Colonic mucosa (tissue), 4 donors: ENCODE measurements at regions not wholly inside any gene's neighbourhood (a gene's known extent, or its start where the extent isn't known, plus 50 kb on each side); places are given as distances from the start of the nearest gene placed in this dataset.

Experiments used
- DNase-seq: peaks from one replicate; pipeline ENCODE4 v3.0.0-alpha.2; 2020
- H3K27ac ChIP-seq: fragments of 200-600 bp; one replicate; pipeline ENCODE4 v1.8.0; 2021
- H3K27me3 ChIP-seq: fragments of 200-600 bp; one replicate; pipeline ENCODE4 v1.8.0; 2021
- H3K36me3 ChIP-seq: fragments of 200-600 bp; one replicate; pipeline ENCODE4 v1.8.0; 2021
- H3K4me1 ChIP-seq: fragments of 200-600 bp; one replicate; pipeline ENCODE4 v1.8.0; 2021; ENCODE audit warnings: mild to moderate bottlenecking
- H3K4me3 ChIP-seq: fragments of 200-600 bp; one replicate; pipeline ENCODE4 v1.8.0; 2021
- H3K9ac ChIP-seq, 2 donors: one replicate each; pipeline ENCODE4 v1.7.0; 2013; ENCODE audit warnings: control low read depth in 2 of 2, low read depth in 2 of 2, low read length in 2 of 2
- H3K9me3 ChIP-seq: fragments of 200-600 bp; one replicate; pipeline ENCODE4 v1.8.0; 2021
- CTCF ChIP-seq: fragments of 200-600 bp; IDR thresholded peaks from one replicate; pipeline ENCODE4 v1.8.0; 2022; ENCODE audit warnings: antibody characterized with exemption, mild to moderate bottlenecking
- intact Hi-C: fragments of 100-400 bp; cut with DNase I; formaldehyde crosslinking; loops from one replicate; pipeline ENCODE4 v1.14.1; 2022
- donor health status: healthy.
- donor health status: DM: no; HTN: no; CAD: no.
- donor health status: DM: no; HTN: no; CAD: no.

GRCh38 chr1:90572446-90572845 lies 144.7 kb downstream of the BARHL2 start:
- DNase-seq: no peak
- no peaks in the 10 kb centered on the region for H3K27me3 ChIP-seq
- H3K4me3 ChIP-seq: no peak overlapping the region
- no peaks in the 10 kb centered on the region for H3K9me3 ChIP-seq
- no peaks in the 10 kb centered on the region for H3K4me1 ChIP-seq
- no peak overlapping the region for H3K27ac ChIP-seq
- TF ChIP-seq CTCF: no peak
- intact Hi-C loops: no loop called here
- no peaks in the 10 kb centered on the region for H3K36me3 ChIP-seq
- H3K9ac ChIP-seq: no peak overlapping the region

GRCh38 chr1:90568436-90568835 lies 148.7 kb downstream of the BARHL2 start:
- no peaks in the 10 kb centered on the region for H3K27me3 ChIP-seq
- H3K9me3 ChIP-seq: no peaks in the 10 kb centered on the region
- H3K36me3 ChIP-seq: no peaks in the 10 kb centered on the region
- H3K4me3 ChIP-seq: no peak overlapping the region
- no peak for TF ChIP-seq CTCF
- intact Hi-C loops: no loop called here
- no peak overlapping the region for H3K9ac ChIP-seq
- no peaks in the 10 kb centered on the region for H3K4me1 ChIP-seq
- DNase-seq: no peak
- H3K27ac ChIP-seq: no peak overlapping the region

- no peaks in the 10 kb centered on the region for H3K27me3 ChIP-seq
- no peak for DNase-seq
- no peaks in the 10 kb centered on the region for H3K4me1 ChIP-seq
- no peaks in the 10 kb centered on the region for H3K9me3 ChIP-seq
- H3K27ac ChIP-seq: no peak overlapping the region
- no peaks in the 10 kb centered on the region for H3K36me3 ChIP-seq
- H3K9ac ChIP-seq: no peak overlapping the region
- H3K4me3 ChIP-seq: no peak overlapping the region
- intact Hi-C loops: no loop called here
- no peak for TF ChIP-seq CTCF
These were observed 152.9 kb downstream of the BARHL2 start for GRCh38 chr1:90564164-90564563.

- no peaks in the 10 kb centered on the region for H3K27me3 ChIP-seq
- H3K4me3 ChIP-seq: no peak overlapping the region
- no peak overlapping the region for H3K9ac ChIP-seq
- H3K27ac ChIP-seq: no peak overlapping the region
- no peaks in the 10 kb centered on the region for H3K36me3 ChIP-seq
- H3K4me1 ChIP-seq: no peaks in the 10 kb centered on the region
- intact Hi-C loops: no loop called here
- TF ChIP-seq CTCF: no peak
- H3K9me3 ChIP-seq: no peaks in the 10 kb centered on the region
- no peak for DNase-seq
These were observed 154.2 kb downstream of the BARHL2 start for GRCh38 chr1:90562892-90563291.

- no peaks in the 10 kb centered on the region for H3K4me1 ChIP-seq
- TF ChIP-seq CTCF: no peak
- H3K36me3 ChIP-seq: no peaks in the 10 kb centered on the region
- H3K27ac ChIP-seq: no peak overlapping the region
- no peak overlapping the region for H3K9ac ChIP-seq
- no peak overlapping the region for H3K4me3 ChIP-seq
- intact Hi-C loops: no loop called here
- H3K27me3 ChIP-seq: no peaks in the 10 kb centered on the region
- no peaks in the 10 kb centered on the region for H3K9me3 ChIP-seq
- no peak for DNase-seq
These were observed 155.2 kb downstream of the BARHL2 start for GRCh38 chr1:90561911-90562310.
